GM04504 (cell line): ENCODE measurements at regions not wholly inside any gene's neighbourhood (a gene's known extent, or its start where the extent isn't known, plus 50 kb on each side); places are given as distances from the start of the nearest gene placed in this dataset.
A peak's percentile ranks its signal among the peaks of the same experiment; 100 is the strongest.
"Not testable (repeated sequence)": the region's sequence is repeated elsewhere in the genome, so short reads cannot be mapped to it uniquely, and the experiment has no call there.

ENCODE experiments used
- DNase-seq: peaks from one replicate; pipeline ENCODE4 v3.0.0-alpha.2; 2012; ENCODE audit warnings: low read depth

GRCh38 chr13:52324831-52325230 is 81.1 kb downstream of the THSD1 start:
- DNase-seq = not testable (repeated sequence)

DNA sequence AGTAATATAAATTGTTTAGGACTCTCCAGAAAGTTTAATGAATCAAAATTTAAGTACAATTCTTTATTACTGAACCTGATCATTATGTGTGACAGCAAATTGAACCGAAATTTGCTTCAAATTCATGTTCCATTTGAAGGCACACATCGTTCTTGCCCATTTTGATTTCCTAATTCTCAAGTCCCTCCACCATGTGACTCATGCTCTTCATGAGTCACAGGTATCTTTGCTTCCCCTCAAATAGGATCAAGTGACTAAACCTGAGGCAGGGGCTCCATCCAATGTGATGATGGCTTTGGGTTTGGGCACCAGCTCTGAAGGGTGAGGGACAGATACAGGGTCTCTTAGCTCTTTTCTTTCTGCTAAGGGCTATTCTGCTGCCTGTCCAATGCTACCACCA is 86.1 kb downstream of the THSD1 start:
- DNase-seq = no peak

- DNase-seq = not testable (repeated sequence)
These were observed 96.1 kb downstream of the THSD1 start for GRCh38 chr13:52309833-52310232.

DNA sequence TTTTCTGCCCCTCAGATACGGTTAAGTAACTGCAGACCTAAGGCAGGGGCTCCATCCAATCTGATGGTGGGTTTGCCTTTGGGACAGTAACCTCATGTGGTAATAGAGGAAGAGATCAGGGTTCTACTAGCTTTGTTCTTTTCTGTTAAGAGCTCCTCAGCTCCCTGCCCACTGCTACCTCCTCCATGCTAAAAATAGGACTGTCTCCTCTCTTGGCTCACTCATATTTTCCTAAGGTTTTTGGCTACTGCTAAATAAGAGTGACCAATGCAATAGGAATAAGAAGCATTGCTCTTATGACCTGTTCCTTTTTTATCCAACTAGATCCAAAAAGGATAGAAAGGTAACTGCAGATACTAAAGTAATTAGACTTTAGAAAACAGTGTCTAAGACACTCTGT is 99.6 kb downstream of the THSD1 start:
- DNase-seq = not testable (repeated sequence)

DNA sequence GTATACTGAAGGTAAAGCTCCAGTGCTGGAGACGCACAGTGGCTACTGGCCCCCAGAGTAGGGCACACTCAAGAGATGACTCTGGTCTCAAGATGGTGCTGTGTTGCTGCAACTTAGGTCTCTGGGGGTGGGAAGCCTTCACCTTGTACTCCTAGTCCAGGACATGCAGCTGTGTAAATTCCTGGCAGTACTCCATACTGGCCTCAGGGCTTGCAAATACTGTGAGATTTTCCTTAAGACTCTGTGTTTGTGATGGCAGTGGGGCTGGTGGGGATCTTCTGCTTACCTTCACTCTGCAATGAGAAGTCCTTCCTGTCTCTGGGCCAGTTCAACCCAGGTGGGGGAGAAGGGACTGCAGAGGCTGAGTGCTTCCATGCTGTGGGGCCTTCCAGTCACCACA is 102.9 kb downstream of the THSD1 start:
- DNase-seq = not testable (repeated sequence)

GRCh38 chr13:52302688-52303087 is 103.3 kb downstream of the THSD1 start:
- DNase-seq = not testable (repeated sequence)

- DNase-seq = not testable (repeated sequence)
These were observed 104.1 kb downstream of the THSD1 start for GRCh38 chr13:52301810-52302400.

- not testable (repeated sequence) for DNase-seq
These were observed 107.8 kb downstream of the THSD1 start for GRCh38 chr13:52298079-52298661.

- not testable (repeated sequence) for DNase-seq
These were observed 117.1 kb downstream of the THSD1 start for GRCh38 chr13:52288891-52289290.

- not testable (repeated sequence) for DNase-seq
These were observed 122.0 kb upstream of the NEK3 start for GRCh38 chr13:52281387-52281786.

DNA sequence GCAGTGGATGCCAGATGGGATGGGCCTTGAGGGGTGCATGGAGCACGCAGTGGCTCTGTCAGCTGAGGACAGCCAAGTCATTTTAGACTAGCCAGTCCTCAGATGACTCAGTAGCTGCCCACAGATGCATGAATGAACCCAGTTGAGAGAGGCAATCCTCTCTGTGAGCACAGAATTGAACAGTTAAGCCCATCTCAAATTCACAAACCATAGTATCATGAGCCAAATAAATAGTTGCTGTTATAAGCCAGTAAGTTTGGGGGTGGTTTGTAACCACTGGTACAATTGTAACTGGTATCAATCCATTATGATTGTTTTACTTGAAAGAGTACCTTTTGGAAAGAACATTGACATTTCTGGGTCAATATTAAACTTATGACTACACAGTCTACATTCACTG is 120.0 kb upstream of the NEK3 start:
- not testable (repeated sequence) for DNase-seq

- not testable (repeated sequence) for DNase-seq
These were observed 94.9 kb upstream of the NEK3 start for GRCh38 chr13:52254299-52254698.

DNA sequence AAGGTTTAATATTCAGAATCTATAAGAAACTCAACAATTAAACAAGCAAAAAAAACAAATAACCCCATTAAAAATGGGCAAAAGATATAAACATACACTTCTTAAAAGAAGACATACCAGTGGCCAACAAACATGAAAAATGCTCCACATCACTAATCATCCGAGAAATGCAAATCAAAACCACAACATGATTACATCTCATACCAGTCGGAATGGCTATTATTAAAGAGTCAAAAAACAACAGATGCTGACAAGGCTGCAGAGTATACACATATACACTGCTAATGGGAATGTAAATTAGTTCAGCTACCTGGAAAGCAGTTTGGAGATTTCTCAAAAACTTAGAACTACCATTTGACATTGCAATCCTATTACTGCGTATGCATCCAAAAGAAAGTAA is 81.4 kb upstream of the NEK3 start:
- DNase-seq = not testable (repeated sequence)

DNA sequence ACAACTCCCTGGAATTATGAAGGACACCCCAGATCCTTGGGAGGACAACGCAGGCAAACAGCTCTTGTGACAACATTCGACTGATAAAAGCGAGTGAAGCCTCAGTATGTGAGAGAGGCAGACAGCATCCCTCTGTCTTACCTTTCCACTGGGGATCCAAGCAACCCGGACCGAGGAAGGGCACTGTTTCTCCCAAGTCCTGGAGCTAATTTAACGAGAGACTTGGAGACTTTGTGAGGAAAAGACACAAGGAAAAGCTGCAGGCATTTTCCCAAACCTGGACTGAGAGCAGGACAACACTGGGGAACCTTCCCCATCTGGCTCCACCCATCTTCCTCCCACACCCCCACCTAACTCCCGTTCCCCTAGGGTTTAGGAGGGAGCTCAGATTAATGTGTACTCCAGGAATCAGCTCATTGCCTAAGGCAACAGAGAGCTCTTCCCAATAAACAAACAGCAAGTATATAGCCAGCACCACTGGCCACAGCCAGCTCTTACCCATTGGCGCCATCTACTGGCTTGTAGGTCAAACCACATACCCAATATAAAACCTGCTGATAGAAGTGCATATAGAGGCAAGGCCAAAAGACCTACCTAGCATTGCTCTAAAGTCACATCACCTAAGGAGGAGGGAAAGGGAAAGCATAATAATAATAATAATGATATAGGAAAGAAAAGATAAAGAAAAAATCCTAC is 76.7 kb upstream of the NEK3 start:
- DNase-seq = peak; percentile 56

- not testable (repeated sequence) for DNase-seq
These were observed 75.5 kb upstream of the NEK3 start for GRCh38 chr13:52234928-52235327.

GRCh38 chr13:52223063-52223462 is 63.7 kb upstream of the NEK3 start:
- DNase-seq = not testable (repeated sequence)

DNA sequence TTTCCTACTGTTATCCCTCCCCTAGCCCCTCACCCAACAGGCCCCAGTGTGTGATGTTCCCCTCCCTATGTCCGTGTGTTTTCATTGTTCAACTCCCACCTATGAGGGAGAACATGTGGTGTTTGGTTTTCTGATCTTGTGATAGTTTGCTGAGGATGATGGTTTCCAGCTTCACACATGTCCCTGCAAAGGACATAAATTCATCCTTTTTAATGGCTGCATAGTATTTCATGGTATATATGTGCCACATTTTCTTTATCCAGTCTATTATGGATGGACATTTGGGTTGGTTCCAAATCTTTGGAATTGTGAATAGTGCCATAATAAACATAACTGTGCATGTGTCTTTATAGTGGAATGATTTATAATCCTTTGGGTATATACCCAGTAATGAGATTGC is 54.5 kb upstream of the NEK3 start:
- not testable (repeated sequence) for DNase-seq

GRCh38 chr13:52212886-52213285 is 53.5 kb upstream of the NEK3 start:
- DNase-seq = not testable (repeated sequence)

DNA sequence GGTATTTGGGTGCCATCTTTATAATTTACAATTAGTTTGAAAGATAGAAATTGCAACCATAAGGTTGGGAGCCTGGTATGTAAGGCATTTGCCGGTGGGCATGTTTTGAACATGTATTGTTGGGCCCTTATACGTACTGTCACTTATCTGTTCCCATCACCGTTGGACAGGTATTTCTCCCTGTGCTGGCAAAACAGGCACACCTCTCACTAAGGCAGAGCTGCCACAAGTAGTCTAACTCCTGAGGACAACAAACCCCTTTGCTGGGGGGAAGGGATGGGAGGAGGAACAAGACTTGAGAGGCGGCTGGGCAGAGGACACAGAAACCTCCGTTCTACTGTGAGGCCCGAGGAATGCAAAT is 52.0 kb upstream of the NEK3 start:
- DNase-seq = not testable (repeated sequence)

GRCh38 chr13:52210564-52211415 is 51.4 kb upstream of the NEK3 start:
- DNase-seq = not testable (repeated sequence)
